ENCODE measurements at regions not wholly inside any gene's neighbourhood (a gene's known extent, or its start where the extent isn't known, plus 50 kb on each side); places are given as distances from the start of the nearest gene placed in this dataset.
A peak's percentile ranks its signal among the peaks of the same experiment; 100 is the strongest.
"Not testable (repeated sequence)": the region's sequence is repeated elsewhere in the genome, so short reads cannot be mapped to it uniquely, and the experiment has no call there.

GRCh38 chr1:221987860-221988520 lies 246.1 kb upstream of the DUSP10 start:
- no peak for DNase-seq

- DNase-seq, result no peak
These were observed 241.6 kb upstream of the DUSP10 start for GRCh38 chr1:221983444-221983843.

GRCh38 chr1:221981461-221981860 lies 239.6 kb upstream of the DUSP10 start:
- DNase-seq, result no peak

GRCh38 chr1:221979444-221980032 lies 237.6 kb upstream of the DUSP10 start:
- DNase-seq, result no peak

GRCh38 chr1:221978631-221979334 lies 236.9 kb upstream of the DUSP10 start:
- DNase-seq, result not testable (repeated sequence)

GRCh38 chr1:221973787-221974186 lies 231.9 kb upstream of the DUSP10 start:
- not testable (repeated sequence) for DNase-seq

GRCh38 chr1:221972276-221973235 lies 230.7 kb upstream of the DUSP10 start:
- DNase-seq, result no peak

GRCh38 chr1:221971035-221971434 lies 229.1 kb upstream of the DUSP10 start:
- DNase-seq, result not testable (repeated sequence)

- DNase-seq, result not testable (repeated sequence)
These were observed 227.5 kb upstream of the DUSP10 start for GRCh38 chr1:221969298-221969858.

GRCh38 chr1:221967538-221967937 lies 225.6 kb upstream of the DUSP10 start:
- DNase-seq, result not testable (repeated sequence)

GRCh38 chr1:221966888-221967287 lies 225.0 kb upstream of the DUSP10 start:
- not testable (repeated sequence) for DNase-seq

- DNase-seq, result not testable (repeated sequence)
These were observed 224.0 kb upstream of the DUSP10 start for GRCh38 chr1:221965891-221966290.

GRCh38 chr1:221965252-221965651 lies 223.4 kb upstream of the DUSP10 start:
- no peak for DNase-seq

- DNase-seq, result no peak
These were observed 221.9 kb upstream of the DUSP10 start for GRCh38 chr1:221963742-221964141.

GRCh38 chr1:221962385-221962784 lies 220.5 kb upstream of the DUSP10 start:
- no peak for DNase-seq

GRCh38 chr1:221961532-221962292 lies 219.8 kb upstream of the DUSP10 start:
- peak; percentile 23 for DNase-seq

GRCh38 chr1:221958161-221958562 lies 216.3 kb upstream of the DUSP10 start:
- not testable (repeated sequence) for DNase-seq

GRCh38 chr1:221957350-221957749 lies 215.5 kb upstream of the DUSP10 start:
- not testable (repeated sequence) for DNase-seq

- no peak for DNase-seq
These were observed 208.1 kb upstream of the DUSP10 start for GRCh38 chr1:221949996-221950395.

GRCh38 chr1:221948459-221948858 lies 206.6 kb upstream of the DUSP10 start:
- no peak for DNase-seq

GRCh38 chr1:221947731-221948130 lies 205.8 kb upstream of the DUSP10 start:
- no peak for DNase-seq

GRCh38 chr1:221946768-221947167 lies 204.9 kb upstream of the DUSP10 start:
- no peak for DNase-seq

Data from activated naive CD4-positive, alpha-beta T cell treated with anti-CD3 and anti-CD28 coated beads, Interleukin-2, amount 50 U/mL, for 16 hours (primary cell).